Ovary (tissue), 7 donors: ENCODE measurements at regions not wholly inside any gene's neighbourhood (a gene's known extent, or its start where the extent isn't known, plus 50 kb on each side); places are given as distances from the start of the nearest gene placed in this dataset.
"Not testable (repeated sequence)": the region's sequence is repeated elsewhere in the genome, so short reads cannot be mapped to it uniquely, and the experiment has no call there.

Experiments
- DNase-seq, 5 donors: peaks; one replicate each; pipeline ENCODE4 v3.0.0-alpha.2; 2019 to 2020
- H3K27ac ChIP-seq, 2 donors: fragments of 200-600 bp; one replicate each; pipeline versions ENCODE4 v1.5.1 to v1.8.0; 2019 to 2022
- H3K27me3 ChIP-seq: fragments of 200-600 bp; one replicate; pipeline ENCODE4 v1.8.0; 2022
- H3K36me3 ChIP-seq: fragments of 200-600 bp; sonication (generic); one replicate; pipeline ENCODE4 v1.5.1; 2019
- H3K4me1 ChIP-seq: one replicate; pipeline ENCODE4 v1.8.1; 2013; ENCODE audit warnings: mild to moderate bottlenecking, moderate library complexity; ENCODE audit not compliant: insufficient read depth
- H3K4me3 ChIP-seq: fragments of 200-600 bp; sonication (generic); one replicate; pipeline ENCODE4 v1.5.1; 2017
- H3K9me3 ChIP-seq, 2 donors: fragments of 200-600 bp in 1 of 2; sonication (generic) in 1 of 2; one replicate each; pipeline versions ENCODE4 v1.5.1 to v1.8.1; 2013 to 2019; ENCODE audit warnings: mild to moderate bottlenecking in 1 of 2, moderate library complexity in 1 of 2
- CTCF ChIP-seq, 3 donors: fragments of 450-650 bp in 2 of 3; fragments of 200-600 bp in 1 of 3; IDR thresholded peaks; one replicate each; pipeline versions ENCODE4 v1.5.1 to v1.8.0; 2016 to 2022; ENCODE audit warnings: antibody characterized with exemption in 3 of 3, mild to moderate bottlenecking in 1 of 3
- EP300 ChIP-seq: sonication (generic); formaldehyde crosslinking; IDR thresholded peaks from one replicate; pipeline ENCODE4 v1.6.1; 2017; ENCODE audit warnings: antibody characterized with exemption
- POLR2A ChIP-seq: fragments of 450-650 bp; IDR thresholded peaks from one replicate; pipeline ENCODE4 v1.6.1; 2017; ENCODE audit warnings: antibody characterized with exemption, mild to moderate bottlenecking, moderate library complexity
- WGBS, 3 donors: extraction: QIAGEN DNeasy Blood & Tissue Kit in 1 of 3; methylation state at CpG; one replicate each; pipeline versions ENCODE4 v1.1.5 to v1.1.7; 2013 to 2017; 5-methylcytosine and 5-hydroxymethylcytosine counted together
- intact Hi-C, 4 donors: fragments of 100-400 bp; cut with DNase I; formaldehyde crosslinking; loops; one replicate each; pipeline versions ENCODE4 v1.11.0 to v1.15.1; 2022 to 2023
- donor health status: DM: no; HTN: no; CAD: no; lungs with moderate emphysema.
- donor health status: DM: no; HTN: no; CAD: no.
- donor health status: Bipolar disorder and iron deficiency.
- donor health status: DM: no; HTN: no; CAD: no.
- donor health status: DM: yes; HTN: yes; CAD: no.

GRCh38 chr6:144969154-144969553 is 684.0 kb downstream of the UTRN start:
- Histone ChIP-seq H3K9me3 (no peaks in the 10 kb centered on the region), H3K27ac (no peak overlapping the region), H3K4me3 (no peak overlapping the region), H3K27me3 (no peaks in the 10 kb centered on the region), H3K4me1 (no peaks in the 10 kb centered on the region), H3K36me3 (no peaks in the 10 kb centered on the region)
- 71 to 77% (median 72%) methylated on average over 3 of the region's 3 CpGs for WGBS, 3 donors
- no peak for DNase-seq
- TF ChIP-seq CTCF (IDR thresholded peaks at IDR 0.05) = no peak
- no peak for TF ChIP-seq EP300
- TF ChIP-seq POLR2A = no peak
- intact Hi-C loops = no loop called here

- no peak for DNase-seq
- Histone ChIP-seq H3K27me3 (no peaks in the 10 kb centered on the region), H3K4me3 (no peak overlapping the region), H3K27ac (no peak overlapping the region), H3K4me1 (no peaks in the 10 kb centered on the region), H3K36me3 (no peaks in the 10 kb centered on the region), H3K9me3 (no peaks in the 10 kb centered on the region)
- intact Hi-C loops = no loop called here
- TF ChIP-seq CTCF (IDR thresholded peaks at IDR 0.05) = no peak
- TF ChIP-seq EP300 = no peak
- no peak for TF ChIP-seq POLR2A
- 73 to 77% (median 75%) methylated on average over 6 of the region's 6 CpGs for WGBS, 3 donors
These were observed 684.6 kb downstream of the UTRN start for GRCh38 chr6:144969602-144970272.

- H3K4me1 ChIP-seq, intact Hi-C loops, H3K9me3 ChIP-seq, H3K36me3 ChIP-seq, H3K27ac ChIP-seq, DNase-seq, H3K4me3 ChIP-seq, H3K27me3 ChIP-seq: not testable (repeated sequence)
- WGBS, 3 donors = 36 to 39% (median 37%) methylated on average over 8 of the region's 8 CpGs
These were observed 692.2 kb downstream of the UTRN start for GRCh38 chr6:144977250-144977864.

- Histone ChIP-seq H3K4me1 (no peaks in the 10 kb centered on the region), H3K9me3 (no peaks in the 10 kb centered on the region), H3K36me3 (no peaks in the 10 kb centered on the region), H3K27me3 (no peaks in the 10 kb centered on the region), H3K4me3 (no peak overlapping the region), H3K27ac (no peak overlapping the region)
- intact Hi-C loops = no loop called here
- no peak for DNase-seq
- no peak for TF ChIP-seq EP300
- no peak for TF ChIP-seq CTCF (IDR thresholded peaks at IDR 0.05)
- no peak for TF ChIP-seq POLR2A
These were observed 693.1 kb downstream of the UTRN start for GRCh38 chr6:144978208-144978607.

- intact Hi-C loops = no loop called here
- Histone ChIP-seq H3K27me3 (no peaks in the 10 kb centered on the region), H3K9me3 (no peaks in the 10 kb centered on the region), H3K4me3 (no peak overlapping the region), H3K4me1 (no peaks in the 10 kb centered on the region), H3K27ac (no peak overlapping the region), H3K36me3 (no peaks in the 10 kb centered on the region)
- TF ChIP-seq EP300 = no peak
- TF ChIP-seq CTCF (IDR thresholded peaks at IDR 0.05) = no peak
- no peak for TF ChIP-seq POLR2A
- 92 to 98% (median 94%) methylated on average over 2 of the region's 2 CpGs for WGBS, 3 donors
- DNase-seq = no peak
These were observed 701.1 kb downstream of the UTRN start for GRCh38 chr6:144986271-144986670.
